ENCODE measurements at regions not wholly inside any gene's neighbourhood (a gene's known extent, or its start where the extent isn't known, plus 50 kb on each side); places are given as distances from the start of the nearest gene placed in this dataset.

- H3K4me3 ChIP-seq (ENCODE audit: low read length), result no peak overlapping the region
- DNase-seq (ENCODE audit: low read depth), result no peak
- TF ChIP-seq CTCF (IDR thresholded peaks at IDR 0.05; ENCODE audit: insufficient read depth, low read depth, low read length, missing control alignments), result no peak
Measured at GRCh38 chr1:59079434-59080140, 217.3 kb upstream of the FGGY start.

GRCh38 chr1:59081181-59081580 lies 215.7 kb upstream of the FGGY start:
- no peak for DNase-seq (ENCODE audit: low read depth)
- no peak overlapping the region for H3K4me3 ChIP-seq (ENCODE audit: low read length)
- TF ChIP-seq CTCF (IDR thresholded peaks at IDR 0.05; ENCODE audit: insufficient read depth, low read depth, low read length, missing control alignments), result no peak

GRCh38 chr1:59081795-59082194 lies 215.1 kb upstream of the FGGY start:
- no peak for TF ChIP-seq CTCF (IDR thresholded peaks at IDR 0.05; ENCODE audit: insufficient read depth, low read depth, low read length, missing control alignments)
- DNase-seq (ENCODE audit: low read depth), result peak; percentile 41
- no peak overlapping the region for H3K4me3 ChIP-seq (ENCODE audit: low read length)

GRCh38 chr1:59083946-59084865 lies 212.7 kb upstream of the FGGY start:
- peak; percentile 53 for DNase-seq (ENCODE audit: low read depth)
- no peak overlapping the region for H3K4me3 ChIP-seq (ENCODE audit: low read length)
- TF ChIP-seq CTCF (IDR thresholded peaks at IDR 0.05; ENCODE audit: insufficient read depth, low read depth, low read length, missing control alignments), result no peak

- no peak for DNase-seq (ENCODE audit: low read depth)
- TF ChIP-seq CTCF (IDR thresholded peaks at IDR 0.05; ENCODE audit: insufficient read depth, low read depth, low read length, missing control alignments), result no peak
Measured at GRCh38 chr1:59085101-59085500, 211.8 kb upstream of the FGGY start.

GRCh38 chr1:59089036-59089798 lies 207.7 kb upstream of the FGGY start:
- no peak overlapping the region for H3K4me3 ChIP-seq (ENCODE audit: low read length)
- TF ChIP-seq CTCF (IDR thresholded peaks at IDR 0.05; ENCODE audit: insufficient read depth, low read depth, low read length, missing control alignments), result no peak
- DNase-seq (ENCODE audit: low read depth), result no peak

More at GRCh38 chr1:59085101-59085500, 211.8 kb upstream of the FGGY start:
- H3K4me3 ChIP-seq (ENCODE audit: low read length), result no peak overlapping the region
